Liver (tissue), 3 donors: ENCODE measurements at regions not wholly inside any gene's neighbourhood (a gene's known extent, or its start where the extent isn't known, plus 50 kb on each side); places are given as distances from the start of the nearest gene placed in this dataset.

Experiments used
- ATF3 ChIP-seq: IDR thresholded peaks from 2 replicates; pipeline ENCODE4 v1.6.1; 2016; ENCODE audit warnings: antibody characterized with exemption
- CTCF ChIP-seq: fragments of 150-350 bp; IDR thresholded peaks from 2 replicates; pipeline ENCODE4 v1.5.1; 2017; ENCODE audit warnings: improper control_type of control experiment, low read depth, low read length; ENCODE audit not compliant: missing input control
- FOXA1 ChIP-seq: IDR thresholded peaks from 2 replicates; pipeline ENCODE4 v1.6.1; 2016; ENCODE audit warnings: antibody characterized with exemption
- GABPA ChIP-seq, 2 donors: IDR thresholded peaks in 1 of 2; conservative IDR thresholded peaks in 1 of 2; 2 replicates each; pipeline ENCODE4 v1.6.1; 2016; ENCODE audit warnings: antibody characterized with exemption in 2 of 2, mild to moderate bottlenecking in 1 of 2, moderate library complexity in 1 of 2
- JUND ChIP-seq, 2 donors: IDR thresholded peaks; 2 replicates each; pipeline ENCODE4 v1.6.1; 2016; ENCODE audit warnings: antibody characterized with exemption in 2 of 2
- MAX ChIP-seq: IDR thresholded peaks from 2 replicates; pipeline ENCODE4 v1.6.1; 2016; ENCODE audit warnings: antibody characterized with exemption
- RAD21 ChIP-seq, 2 donors: IDR thresholded peaks; 2 replicates each; pipeline ENCODE4 v1.6.1; 2016; ENCODE audit warnings: antibody characterized with exemption in 2 of 2, mild to moderate bottlenecking in 2 of 2
- RXRA ChIP-seq, 2 donors: IDR thresholded peaks; 2 replicates each; pipeline ENCODE4 v1.6.1; 2017 to 2018; ENCODE audit warnings: antibody characterized with exemption in 2 of 2, mild to moderate bottlenecking in 1 of 2
- SP1 ChIP-seq: IDR thresholded peaks from 2 replicates; pipeline ENCODE4 v1.6.1; 2018; ENCODE audit warnings: antibody characterized with exemption, mild to moderate bottlenecking
- TAF1 ChIP-seq: conservative IDR thresholded peaks from 2 replicates; pipeline ENCODE4 v1.6.1; 2016; ENCODE audit warnings: antibody characterized with exemption, mild to moderate bottlenecking
- YY1 ChIP-seq: IDR thresholded peaks from 2 replicates; pipeline ENCODE4 v1.6.1; 2016; ENCODE audit warnings: antibody characterized with exemption, mild to moderate bottlenecking
- donor health status: healthy.
- donor health status: healthy.

GRCh38 chr17:36679815-36680467, 78.6 kb downstream of the MRM1 start:
- no peak for TF ChIP-seq MAX
- TF ChIP-seq RAD21 (IDR thresholded peaks at IDR 0.05) = no peak
- TF ChIP-seq CTCF = no peak
- no peak for TF ChIP-seq YY1
- TF ChIP-seq RXRA (IDR thresholded peaks at IDR 0.05) = no peak
- no peak for TF ChIP-seq JUND (IDR thresholded peaks at IDR 0.05)
- TF ChIP-seq SP1 = no peak
- no peak for TF ChIP-seq ATF3
- no peak for TF ChIP-seq TAF1
- no peak for TF ChIP-seq FOXA1
- TF ChIP-seq GABPA (IDR thresholded peaks at IDR 0.05 in 1 of 2, conservative IDR thresholded peaks at IDR 0.05 in 1 of 2) = no peak
